ENCODE measurements at regions not wholly inside any gene's neighbourhood (a gene's known extent, or its start where the extent isn't known, plus 50 kb on each side); places are given as distances from the start of the nearest gene placed in this dataset.

- DNase-seq = no peak
These were observed 281.1 kb downstream of the NPIPA8 start for GRCh38 chr16:18055411-18055916.

- DNase-seq = no peak
These were observed 285.8 kb downstream of the NPIPA8 start for GRCh38 chr16:18050777-18051176.

GRCh38 chr16:18050234-18050633 is 286.3 kb downstream of the NPIPA8 start:
- DNase-seq = no peak

- no peak for DNase-seq
These were observed 286.9 kb downstream of the NPIPA8 start for GRCh38 chr16:18049547-18050133.

- no peak for DNase-seq
These were observed 287.5 kb downstream of the NPIPA8 start for GRCh38 chr16:18048853-18049546.

GRCh38 chr16:18047761-18048160 is 288.8 kb downstream of the NPIPA8 start:
- DNase-seq = no peak

GRCh38 chr16:18045356-18045755 is 291.2 kb downstream of the NPIPA8 start:
- no peak for DNase-seq

- DNase-seq = no peak
These were observed 294.4 kb downstream of the NPIPA8 start for GRCh38 chr16:18041864-18042834.

GRCh38 chr16:18039931-18040330 is 296.6 kb downstream of the NPIPA8 start:
- no peak for DNase-seq

GRCh38 chr16:18037051-18037450 is 299.5 kb downstream of the NPIPA8 start:
- no peak for DNase-seq

GRCh38 chr16:18024611-18025010 is 311.9 kb downstream of the NPIPA8 start:
- no peak for DNase-seq

- DNase-seq = peak; percentile 53
These were observed 318.2 kb downstream of the NPIPA8 start for GRCh38 chr16:18018376-18018775.

GRCh38 chr16:18013863-18014262 is 322.7 kb downstream of the NPIPA8 start:
- no peak for DNase-seq

- DNase-seq = no peak
These were observed 328.2 kb downstream of the NPIPA8 start for GRCh38 chr16:18008356-18008755.

- no peak for DNase-seq
These were observed 333.5 kb downstream of the NPIPA8 start for GRCh38 chr16:18003033-18003432.

- no peak for DNase-seq
These were observed 337.5 kb downstream of the NPIPA8 start for GRCh38 chr16:17998996-17999395.

- DNase-seq = no peak
These were observed 338.0 kb downstream of the NPIPA8 start for GRCh38 chr16:17998550-17998949.

- no peak for DNase-seq
These were observed 342.5 kb downstream of the NPIPA8 start for GRCh38 chr16:17994027-17994426.

GRCh38 chr16:17992416-17992815 is 344.1 kb downstream of the NPIPA8 start:
- DNase-seq = no peak

GRCh38 chr16:17989255-17989654 is 347.3 kb downstream of the NPIPA8 start:
- no peak for DNase-seq

- no peak for DNase-seq
These were observed 347.7 kb downstream of the NPIPA8 start for GRCh38 chr16:17988839-17989238.

GRCh38 chr16:17986991-17987390 is 349.5 kb downstream of the NPIPA8 start:
- no peak for DNase-seq

- no peak for DNase-seq
These were observed 351.7 kb downstream of the NPIPA8 start for GRCh38 chr16:17984810-17985209.
